ENCODE measurements at regions not wholly inside any gene's neighbourhood (a gene's known extent, or its start where the extent isn't known, plus 50 kb on each side); places are given as distances from the start of the nearest gene placed in this dataset.

GRCh38 chr14:87349921-87350320, 643.1 kb downstream of the GALC start:
- TF ChIP-seq TAF1 (IDR thresholded peaks at IDR 0.05; ENCODE audit: borderline replicate concordance, insufficient read depth, low read length), result no peak
- TF ChIP-seq SIN3A (IDR thresholded peaks at IDR 0.05; ENCODE audit: borderline replicate concordance, insufficient read depth, low read length), result no peak
- TF ChIP-seq POLR2AphosphoS5 (IDR thresholded peaks at IDR 0.05; ENCODE audit: low read depth, low read length), result no peak
- no peak for TF ChIP-seq FOXP2 (optimal IDR thresholded peaks at IDR 0.05; ENCODE audit: borderline replicate concordance, extremely low read depth, extremely low read length, insufficient read depth)
- no peak for TF ChIP-seq REST (IDR thresholded peaks at IDR 0.05; ENCODE audit: insufficient read depth in 1 of 2, low read depth in 2 of 2, low read length in 2 of 2)

GRCh38 chr14:87343652-87344051, 649.3 kb downstream of the GALC start:
- TF ChIP-seq REST (IDR thresholded peaks at IDR 0.05; ENCODE audit: insufficient read depth in 1 of 2, low read depth in 2 of 2, low read length in 2 of 2), result no peak
- TF ChIP-seq TAF1 (IDR thresholded peaks at IDR 0.05; ENCODE audit: borderline replicate concordance, insufficient read depth, low read length), result no peak

GRCh38 chr14:87334997-87335685, 657.8 kb downstream of the GALC start:
- TF ChIP-seq SIN3A (IDR thresholded peaks at IDR 0.05; ENCODE audit: borderline replicate concordance, insufficient read depth, low read length) (no peak), POLR2AphosphoS5 (IDR thresholded peaks at IDR 0.05; ENCODE audit: low read depth, low read length) (no peak)

- TF ChIP-seq POLR2AphosphoS5 (IDR thresholded peaks at IDR 0.05; ENCODE audit: low read depth, low read length) (no peak), FOXP2 (optimal IDR thresholded peaks at IDR 0.05; ENCODE audit: borderline replicate concordance, extremely low read depth, extremely low read length, insufficient read depth) (no peak), SIN3A (IDR thresholded peaks at IDR 0.05; ENCODE audit: borderline replicate concordance, insufficient read depth, low read length) (no peak), TAF1 (IDR thresholded peaks at IDR 0.05; ENCODE audit: borderline replicate concordance, insufficient read depth, low read length) (no peak), REST (IDR thresholded peaks at IDR 0.05; ENCODE audit: insufficient read depth in 1 of 2, low read depth in 2 of 2, low read length in 2 of 2) (no peak)
Observed at GRCh38 chr14:87331991-87332390, 661.0 kb downstream of the GALC start.

- TF ChIP-seq SIN3A (IDR thresholded peaks at IDR 0.05; ENCODE audit: borderline replicate concordance, insufficient read depth, low read length) (no peak), FOXP2 (optimal IDR thresholded peaks at IDR 0.05; ENCODE audit: borderline replicate concordance, extremely low read depth, extremely low read length, insufficient read depth) (no peak), POLR2AphosphoS5 (IDR thresholded peaks at IDR 0.05; ENCODE audit: low read depth, low read length) (no peak)
Observed at GRCh38 chr14:87325741-87326140, 667.2 kb downstream of the GALC start.

- TF ChIP-seq REST (IDR thresholded peaks at IDR 0.05; ENCODE audit: insufficient read depth in 1 of 2, low read depth in 2 of 2, low read length in 2 of 2) (no peak), FOXP2 (optimal IDR thresholded peaks at IDR 0.05; ENCODE audit: borderline replicate concordance, extremely low read depth, extremely low read length, insufficient read depth) (no peak), TAF1 (IDR thresholded peaks at IDR 0.05; ENCODE audit: borderline replicate concordance, insufficient read depth, low read length) (no peak), POLR2AphosphoS5 (IDR thresholded peaks at IDR 0.05; ENCODE audit: low read depth, low read length) (no peak), SIN3A (IDR thresholded peaks at IDR 0.05; ENCODE audit: borderline replicate concordance, insufficient read depth, low read length) (no peak)
Observed at GRCh38 chr14:87323191-87323590, 669.8 kb downstream of the GALC start.

Data from PFSK-1 (cell line).